Testis (tissue), 2 donors: ENCODE measurements at regions not wholly inside any gene's neighbourhood (a gene's known extent, or its start where the extent isn't known, plus 50 kb on each side); places are given as distances from the start of the nearest gene placed in this dataset.

Experiments used
- CTCF ChIP-seq, 3 experiments: fragments of 450-650 bp in 2 of 3; fragments of 200-600 bp in 1 of 3; sonication (generic) in 1 of 3; IDR thresholded peaks; one replicate each; pipeline ENCODE4 v1.5.1; 2016 to 2019; ENCODE audit warnings: antibody characterized with exemption in 3 of 3, mild to moderate bottlenecking in 2 of 3, moderate library complexity in 1 of 3
- POLR2A ChIP-seq: fragments of 450-650 bp; IDR thresholded peaks from one replicate; pipeline ENCODE4 v1.6.1; 2017; ENCODE audit warnings: antibody characterized with exemption, mild to moderate bottlenecking, moderate library complexity

GRCh38 chr3:110859336-110859735 lies 212.3 kb upstream of the NECTIN3 start:
- no peak for TF ChIP-seq POLR2A
- TF ChIP-seq CTCF (IDR thresholded peaks at IDR 0.05) = no peak
